ENCODE measurements at regions not wholly inside any gene's neighbourhood (a gene's known extent, or its start where the extent isn't known, plus 50 kb on each side); places are given as distances from the start of the nearest gene placed in this dataset.

GRCh38 chr13:109606520-109606919 lies 179.9 kb downstream of the IRS2 start:
- Histone ChIP-seq H3K27me3 (ENCODE audit: control insufficient read depth in 2 of 2, insufficient read depth in 2 of 2, low read length in 2 of 2) (no peaks in the 10 kb centered on the region), H3K4me1 (ENCODE audit: control insufficient read depth in 2 of 2, insufficient read depth in 2 of 2, low read length in 2 of 2) (no peaks in the 10 kb centered on the region), H3K36me3 (ENCODE audit: control insufficient read depth in 2 of 2, insufficient read depth in 2 of 2, low read length in 2 of 2) (no peaks in the 10 kb centered on the region), H3K9ac (ENCODE audit: low read depth in 1 of 2, low read length in 2 of 2) (no peak overlapping the region), H3K27ac (ENCODE audit: low read depth in 2 of 2, low read length in 2 of 2) (no peak overlapping the region), H3K9me3 (ENCODE audit: control insufficient read depth in 2 of 2, low read length in 2 of 2) (no peaks in the 10 kb centered on the region), H3K4me3 (ENCODE audit: low read length in 2 of 2) (no peak overlapping the region)

- Histone ChIP-seq H3K9ac (ENCODE audit: low read depth in 1 of 2, low read length in 2 of 2) (no peak overlapping the region), H3K9me3 (ENCODE audit: control insufficient read depth in 2 of 2, low read length in 2 of 2) (no peaks in the 10 kb centered on the region), H3K4me1 (ENCODE audit: control insufficient read depth in 2 of 2, insufficient read depth in 2 of 2, low read length in 2 of 2) (no peaks in the 10 kb centered on the region), H3K36me3 (ENCODE audit: control insufficient read depth in 2 of 2, insufficient read depth in 2 of 2, low read length in 2 of 2) (no peaks in the 10 kb centered on the region), H3K27me3 (ENCODE audit: control insufficient read depth in 2 of 2, insufficient read depth in 2 of 2, low read length in 2 of 2) (no peaks in the 10 kb centered on the region), H3K27ac (ENCODE audit: low read depth in 2 of 2, low read length in 2 of 2) (no peak overlapping the region), H3K4me3 (ENCODE audit: low read length in 2 of 2) (no peak overlapping the region)
Observed at GRCh38 chr13:109605846-109606245, 180.5 kb downstream of the IRS2 start.

GRCh38 chr13:109604894-109605293 lies 181.5 kb downstream of the IRS2 start:
- H3K27me3 ChIP-seq (ENCODE audit: control insufficient read depth in 2 of 2, insufficient read depth in 2 of 2, low read length in 2 of 2): no peaks in the 10 kb centered on the region
- H3K4me3 ChIP-seq (ENCODE audit: low read length in 2 of 2): no peak overlapping the region
- H3K9me3 ChIP-seq (ENCODE audit: control insufficient read depth in 2 of 2, low read length in 2 of 2): no peaks in the 10 kb centered on the region
- no peak overlapping the region for H3K27ac ChIP-seq (ENCODE audit: low read depth in 2 of 2, low read length in 2 of 2)
- no peaks in the 10 kb centered on the region for H3K36me3 ChIP-seq (ENCODE audit: control insufficient read depth in 2 of 2, insufficient read depth in 2 of 2, low read length in 2 of 2)
- H3K9ac ChIP-seq (ENCODE audit: low read depth in 1 of 2, low read length in 2 of 2): no peak overlapping the region
- no peaks in the 10 kb centered on the region for H3K4me1 ChIP-seq (ENCODE audit: control insufficient read depth in 2 of 2, insufficient read depth in 2 of 2, low read length in 2 of 2)

GRCh38 chr13:109602356-109602755 lies 184.0 kb downstream of the IRS2 start:
- no peak overlapping the region for H3K4me3 ChIP-seq (ENCODE audit: low read length in 2 of 2)
- H3K27me3 ChIP-seq (ENCODE audit: control insufficient read depth in 2 of 2, insufficient read depth in 2 of 2, low read length in 2 of 2): no peaks in the 10 kb centered on the region
- no peak overlapping the region for H3K9ac ChIP-seq (ENCODE audit: low read depth in 1 of 2, low read length in 2 of 2)
- no peak overlapping the region for H3K27ac ChIP-seq (ENCODE audit: low read depth in 2 of 2, low read length in 2 of 2)
- no peaks in the 10 kb centered on the region for H3K4me1 ChIP-seq (ENCODE audit: control insufficient read depth in 2 of 2, insufficient read depth in 2 of 2, low read length in 2 of 2)
- H3K9me3 ChIP-seq (ENCODE audit: control insufficient read depth in 2 of 2, low read length in 2 of 2): no peaks in the 10 kb centered on the region
- no peaks in the 10 kb centered on the region for H3K36me3 ChIP-seq (ENCODE audit: control insufficient read depth in 2 of 2, insufficient read depth in 2 of 2, low read length in 2 of 2)

GRCh38 chr13:109599901-109600657 lies 186.3 kb downstream of the IRS2 start:
- H3K9ac ChIP-seq (ENCODE audit: low read depth in 1 of 2, low read length in 2 of 2): no peak overlapping the region
- H3K27ac ChIP-seq (ENCODE audit: low read depth in 2 of 2, low read length in 2 of 2): no peak overlapping the region
- no peak overlapping the region for H3K4me3 ChIP-seq (ENCODE audit: low read length in 2 of 2)
- H3K9me3 ChIP-seq (ENCODE audit: control insufficient read depth in 2 of 2, low read length in 2 of 2): no peaks in the 10 kb centered on the region
- H3K4me1 ChIP-seq (ENCODE audit: control insufficient read depth in 2 of 2, insufficient read depth in 2 of 2, low read length in 2 of 2): no peaks in the 10 kb centered on the region
- H3K27me3 ChIP-seq (ENCODE audit: control insufficient read depth in 2 of 2, insufficient read depth in 2 of 2, low read length in 2 of 2): no peaks in the 10 kb centered on the region
- no peaks in the 10 kb centered on the region for H3K36me3 ChIP-seq (ENCODE audit: control insufficient read depth in 2 of 2, insufficient read depth in 2 of 2, low read length in 2 of 2)

- Histone ChIP-seq H3K27me3 (ENCODE audit: control insufficient read depth in 2 of 2, insufficient read depth in 2 of 2, low read length in 2 of 2) (no peaks in the 10 kb centered on the region), H3K4me1 (ENCODE audit: control insufficient read depth in 2 of 2, insufficient read depth in 2 of 2, low read length in 2 of 2) (peaks cover 11% of the 10 kb centered on the region in 2 donors), H3K36me3 (ENCODE audit: control insufficient read depth in 2 of 2, insufficient read depth in 2 of 2, low read length in 2 of 2) (no peaks in the 10 kb centered on the region), H3K4me3 (ENCODE audit: low read length in 2 of 2) (no peak overlapping the region), H3K9ac (ENCODE audit: low read depth in 1 of 2, low read length in 2 of 2) (no peak overlapping the region), H3K9me3 (ENCODE audit: control insufficient read depth in 2 of 2, low read length in 2 of 2) (no peaks in the 10 kb centered on the region), H3K27ac (ENCODE audit: low read depth in 2 of 2, low read length in 2 of 2) (no peak overlapping the region)
Observed at GRCh38 chr13:109595471-109595870, 190.9 kb downstream of the IRS2 start.

GRCh38 chr13:109593230-109593629 lies 193.2 kb downstream of the IRS2 start:
- Histone ChIP-seq H3K36me3 (ENCODE audit: control insufficient read depth in 2 of 2, insufficient read depth in 2 of 2, low read length in 2 of 2) (no peaks in the 10 kb centered on the region), H3K4me1 (ENCODE audit: control insufficient read depth in 2 of 2, insufficient read depth in 2 of 2, low read length in 2 of 2) (peaks cover 11 to 13% of the 10 kb centered on the region in 2 donors), H3K9ac (ENCODE audit: low read depth in 1 of 2, low read length in 2 of 2) (no peak overlapping the region), H3K9me3 (ENCODE audit: control insufficient read depth in 2 of 2, low read length in 2 of 2) (no peaks in the 10 kb centered on the region), H3K4me3 (ENCODE audit: low read length in 2 of 2) (no peak overlapping the region), H3K27me3 (ENCODE audit: control insufficient read depth in 2 of 2, insufficient read depth in 2 of 2, low read length in 2 of 2) (no peaks in the 10 kb centered on the region), H3K27ac (ENCODE audit: low read depth in 2 of 2, low read length in 2 of 2) (peak overlapping the region; percentile 78)

GRCh38 chr13:109592770-109593169 lies 193.6 kb downstream of the IRS2 start:
- Histone ChIP-seq H3K4me3 (ENCODE audit: low read length in 2 of 2) (no peak overlapping the region), H3K36me3 (ENCODE audit: control insufficient read depth in 2 of 2, insufficient read depth in 2 of 2, low read length in 2 of 2) (no peaks in the 10 kb centered on the region), H3K9ac (ENCODE audit: low read depth in 1 of 2, low read length in 2 of 2) (peak overlapping the region in 1 of 2 donors; percentile 45), H3K27me3 (ENCODE audit: control insufficient read depth in 2 of 2, insufficient read depth in 2 of 2, low read length in 2 of 2) (no peaks in the 10 kb centered on the region), H3K4me1 (ENCODE audit: control insufficient read depth in 2 of 2, insufficient read depth in 2 of 2, low read length in 2 of 2) (peaks cover 11 to 13% of the 10 kb centered on the region in 2 donors), H3K27ac (ENCODE audit: low read depth in 2 of 2, low read length in 2 of 2) (peak overlapping the region; percentile 78), H3K9me3 (ENCODE audit: control insufficient read depth in 2 of 2, low read length in 2 of 2) (no peaks in the 10 kb centered on the region)

- H3K27ac ChIP-seq (ENCODE audit: low read depth in 2 of 2, low read length in 2 of 2): peak overlapping the region; percentile 84 to 86
Observed at GRCh38 chr13:109587689-109588088, 198.7 kb downstream of the IRS2 start.

GRCh38 chr13:109586509-109587346 lies 199.7 kb downstream of the IRS2 start:
- H3K4me3 ChIP-seq (ENCODE audit: low read length in 2 of 2): peak overlapping the region; percentile 20 to 55
- H3K9ac ChIP-seq (ENCODE audit: low read depth in 1 of 2, low read length in 2 of 2): peak overlapping the region in 1 of 2 donors; percentile 48
- peak overlapping the region; percentile 84 to 86 for H3K27ac ChIP-seq (ENCODE audit: low read depth in 2 of 2, low read length in 2 of 2)
- H3K27me3 ChIP-seq (ENCODE audit: control insufficient read depth in 2 of 2, insufficient read depth in 2 of 2, low read length in 2 of 2): no peaks in the 10 kb centered on the region
- H3K4me1 ChIP-seq (ENCODE audit: control insufficient read depth in 2 of 2, insufficient read depth in 2 of 2, low read length in 2 of 2): peaks cover 9 to 13% of the 10 kb centered on the region in 2 donors
- no peaks in the 10 kb centered on the region for H3K36me3 ChIP-seq (ENCODE audit: control insufficient read depth in 2 of 2, insufficient read depth in 2 of 2, low read length in 2 of 2)
- no peaks in the 10 kb centered on the region for H3K9me3 ChIP-seq (ENCODE audit: control insufficient read depth in 2 of 2, low read length in 2 of 2)

More at GRCh38 chr13:109587689-109588088, 198.7 kb downstream of the IRS2 start:
- H3K4me1 ChIP-seq (ENCODE audit: control insufficient read depth in 2 of 2, insufficient read depth in 2 of 2, low read length in 2 of 2): peaks cover 16 to 19% of the 10 kb centered on the region in 2 donors
- H3K9me3 ChIP-seq (ENCODE audit: control insufficient read depth in 2 of 2, low read length in 2 of 2): no peaks in the 10 kb centered on the region
- no peak overlapping the region for H3K4me3 ChIP-seq (ENCODE audit: low read length in 2 of 2)
- H3K27me3 ChIP-seq (ENCODE audit: control insufficient read depth in 2 of 2, insufficient read depth in 2 of 2, low read length in 2 of 2): no peaks in the 10 kb centered on the region
- H3K9ac ChIP-seq (ENCODE audit: low read depth in 1 of 2, low read length in 2 of 2): no peak overlapping the region
- H3K36me3 ChIP-seq (ENCODE audit: control insufficient read depth in 2 of 2, insufficient read depth in 2 of 2, low read length in 2 of 2): no peaks in the 10 kb centered on the region
